ENCODE measurements at regions not wholly inside any gene's neighbourhood (a gene's known extent, or its start where the extent isn't known, plus 50 kb on each side); places are given as distances from the start of the nearest gene placed in this dataset.

DNA sequence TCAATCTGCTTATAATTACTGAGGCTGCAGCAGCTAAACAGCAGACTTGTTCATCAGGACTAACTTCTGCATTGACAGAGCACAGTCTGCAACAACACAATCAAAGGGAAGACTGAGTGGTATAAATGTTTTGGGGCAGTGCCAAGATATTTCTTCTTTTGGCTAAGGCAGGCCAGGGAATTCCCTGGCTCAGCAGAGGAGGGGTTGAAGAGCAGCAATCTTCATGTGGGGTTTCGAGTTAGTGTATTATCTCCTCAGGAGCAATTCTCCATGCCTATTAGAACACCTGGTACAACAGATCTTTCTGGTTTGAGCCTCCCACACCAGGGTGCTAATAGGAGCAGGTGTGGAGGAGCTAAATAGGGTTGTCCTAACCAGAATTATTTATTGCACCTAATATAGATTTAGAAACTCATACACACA lies 103.0 kb upstream of the STK17B start:
- Histone ChIP-seq H3K4me1 (replicated peaks in 1 of 2; ENCODE audit: control insufficient read depth in 2 of 2, insufficient read depth in 2 of 2, low read length in 2 of 2) (peaks cover 0 to 7% of the 10 kb centered on the region in 2 experiments; a peak in 2 of 5 replicates), H3K79me2 (ENCODE audit: control insufficient read depth, insufficient read depth, low read length) (no peaks in the 10 kb centered on the region), H3K4me3 (no peak overlapping the region), H3K4me2 (ENCODE audit: insufficient read depth, low read length) (no peak overlapping the region), H3K27ac (ENCODE audit: extremely low read depth, low read depth, low read length) (no peak overlapping the region), H3K9me1 (ENCODE audit: control insufficient read depth, insufficient read depth, low read length) (no peaks in the 10 kb centered on the region), H3K27me3 (ENCODE audit: control insufficient read depth in 2 of 2, insufficient read depth in 2 of 2, low read length in 2 of 2) (no peaks in the 10 kb centered on the region), H3K36me3 (ENCODE audit: control insufficient read depth, insufficient read depth, low read length) (no peaks in the 10 kb centered on the region), H4K20me1 (replicated peaks; ENCODE audit: control insufficient read depth, insufficient read depth, low read length) (no peaks in the 10 kb centered on the region), H2AFZ (ENCODE audit: low read depth, low read length) (no peak overlapping the region), H3K9ac (ENCODE audit: insufficient read depth in 1 of 2, low read depth in 2 of 2, low read length in 2 of 2) (no peak overlapping the region), H3K9me3 (replicated peaks; ENCODE audit: control insufficient read depth, insufficient read depth, low read depth, low read length) (no peaks in the 10 kb centered on the region)
- DNase-seq (ENCODE audit: extremely low read depth in 1 of 4, low spot score in 3 of 4) = no peak
- CTCF ChIA-PET (ENCODE audit: low intra/inter-chr PET ratio) = no interaction called here
- no TSS peak for BruUV-seq (replicated peaks)
- in situ Hi-C loops (cut with MboI) (no loop called here), intact Hi-C loops (cut with micrococcal nuclease) (no loop called here)
- TF ChIP-seq RHOXF2B (CRISPR knock-in tag; conservative IDR thresholded peaks at IDR 0.05) = no peak
- TF ChIP-seq EWSR1 (IDR thresholded peaks at IDR 0.05; ENCODE audit: borderline replicate concordance, low read depth, partially characterized antibody) = no peak
- no peak for TF ChIP-seq SUPT5H (IDR thresholded peaks at IDR 0.05)
- no peak for TF ChIP-seq TFAP4 (CRISPR knock-in tag; IDR thresholded peaks at IDR 0.05; ENCODE audit: borderline replicate concordance)
- TF ChIP-seq NFE2 (IDR thresholded peaks at IDR 0.05; ENCODE audit: low read depth) = no peak
- POLR2A ChIA-PET = no interaction called here
- no peak for FAIRE-seq
- 30% methylated on average over 1 of the region's 1 CpG for WGBS (ENCODE audit: insufficient coverage, low coverage, missing lambda C conversion rate)
- ATAC-seq = no peak
